Fibroblast of lung (primary cell): ENCODE measurements at regions not wholly inside any gene's neighbourhood (a gene's known extent, or its start where the extent isn't known, plus 50 kb on each side); places are given as distances from the start of the nearest gene placed in this dataset.
"Not testable (repeated sequence)": the region's sequence is repeated elsewhere in the genome, so short reads cannot be mapped to it uniquely, and the experiment has no call there.

Source experiments
- DNase-seq, 2 donors: peaks; one replicate each; pipeline versions ENCODE4 v3.0.0 to v3.0.0-alpha.2; 2010; ENCODE audit warnings: low read depth in 2 of 2
- H2AFZ ChIP-seq: 2 replicates; pipeline ENCODE4 v1.5.1; 2012; ENCODE audit warnings: low read length, control low read depth, inconsistent platforms
- H3K27ac ChIP-seq: 2 replicates; pipeline ENCODE4 v1.5.1; 2011; ENCODE audit warnings: low read length, control low read depth; ENCODE audit not compliant: insufficient read depth
- H3K27me3 ChIP-seq: 2 replicates; pipeline ENCODE4 v1.5.1; 2011; ENCODE audit warnings: mild to moderate bottlenecking, low read length; ENCODE audit not compliant: control insufficient read depth, insufficient read depth
- H3K36me3 ChIP-seq: 2 replicates; pipeline ENCODE4 v1.5.1; 2011; ENCODE audit warnings: low read length; ENCODE audit not compliant: control insufficient read depth, insufficient read depth
- H3K4me1 ChIP-seq: 2 replicates; pipeline ENCODE4 v1.5.1; 2011; ENCODE audit warnings: low read length; ENCODE audit not compliant: control insufficient read depth, insufficient read depth; ENCODE audit errors: extremely low read depth
- H3K4me2 ChIP-seq: 2 replicates; pipeline ENCODE4 v1.5.1; 2011; ENCODE audit warnings: low read length, control low read depth; ENCODE audit not compliant: insufficient read depth; ENCODE audit errors: extremely low read depth
- H3K4me3 ChIP-seq, 4 experiments: fragments of 200-600 bp in 1 of 4; sonication (generic) in 1 of 4; replicated peaks in 1 of 4; 2 replicates each; pipeline ENCODE4 v1.5.1; 2011 to 2016; ENCODE audit warnings: low read length in 4 of 4, low read depth in 3 of 4, mild to moderate bottlenecking in 3 of 4, control low read depth in 2 of 4, inconsistent platforms in 1 of 4, mixed read lengths in 1 of 4; ENCODE audit not compliant: insufficient read depth in 1 of 4; ENCODE audit errors: control extremely low read depth in 1 of 4
- H3K79me2 ChIP-seq: 2 replicates; pipeline ENCODE4 v1.5.1; 2012; ENCODE audit warnings: mild to moderate bottlenecking, low read length, inconsistent platforms; ENCODE audit not compliant: control insufficient read depth, insufficient read depth
- H3K9ac ChIP-seq: 2 replicates; pipeline ENCODE4 v1.5.1; 2011; ENCODE audit warnings: mild to moderate bottlenecking, low read length, control low read depth; ENCODE audit not compliant: insufficient read depth
- H3K9me3 ChIP-seq: 2 replicates; pipeline ENCODE4 v1.5.1; 2012; ENCODE audit warnings: low read depth, low read length; ENCODE audit not compliant: control insufficient read depth, insufficient read depth
- H4K20me1 ChIP-seq: 2 replicates; pipeline ENCODE4 v1.5.1; 2011; ENCODE audit warnings: low read length; ENCODE audit not compliant: control insufficient read depth, insufficient read depth; ENCODE audit errors: extremely low read depth
- CTCF ChIP-seq, 2 donors: IDR thresholded peaks in 1 of 2; conservative IDR thresholded peaks in 1 of 2; 1 replicate in 1 of 2; 2 replicates in 1 of 2; pipeline ENCODE4 v1.5.1; 2011 to 2012; ENCODE audit warnings: low read length in 2 of 2, control low read depth in 1 of 2, inconsistent platforms in 1 of 2, low read depth in 1 of 2, mild to moderate bottlenecking in 1 of 2
- EZH2 ChIP-seq: IDR thresholded peaks from 2 replicates; pipeline ENCODE4 v1.5.1; 2012; ENCODE audit warnings: low read length, control low read depth, mild to moderate bottlenecking; ENCODE audit errors: missing control alignments

GRCh38 chr6:167416676-167417430 is 92.0 kb downstream of the TTLL2 start:
- Histone ChIP-seq H3K27me3 (no peaks in the 10 kb centered on the region), H3K4me2 (no peak overlapping the region), H3K27ac (no peak overlapping the region), H3K4me3 (no peak overlapping the region), H3K36me3 (no peaks in the 10 kb centered on the region), H3K79me2 (no peaks in the 10 kb centered on the region), H4K20me1 (no peaks in the 10 kb centered on the region), H3K4me1 (no peaks in the 10 kb centered on the region), H2AFZ (no peak overlapping the region), H3K9ac (no peak overlapping the region), H3K9me3 (no peaks in the 10 kb centered on the region)
- no peak for DNase-seq
- no peak for TF ChIP-seq CTCF (conservative IDR thresholded peaks at IDR 0.05 in 1 of 2, IDR thresholded peaks at IDR 0.05 in 1 of 2; ENCODE audit: low read depth in 1 of 2, low read length in 2 of 2)
- no peak for TF ChIP-seq EZH2

GRCh38 chr6:167420177-167420576 is 95.3 kb downstream of the TTLL2 start:
- no peaks in the 10 kb centered on the region for H3K79me2 ChIP-seq
- H4K20me1 ChIP-seq, result no peaks in the 10 kb centered on the region
- DNase-seq, result no peak
- no peaks in the 10 kb centered on the region for H3K4me1 ChIP-seq
- H3K9ac ChIP-seq, result no peak overlapping the region
- no peaks in the 10 kb centered on the region for H3K27me3 ChIP-seq
- no peak overlapping the region for H3K4me3 ChIP-seq
- H3K27ac ChIP-seq, result no peak overlapping the region
- no peak for TF ChIP-seq CTCF (conservative IDR thresholded peaks at IDR 0.05 in 1 of 2, IDR thresholded peaks at IDR 0.05 in 1 of 2; ENCODE audit: low read depth in 1 of 2, low read length in 2 of 2)
- TF ChIP-seq EZH2, result no peak
- H2AFZ ChIP-seq, result no peak overlapping the region
- no peak overlapping the region for H3K4me2 ChIP-seq
- no peaks in the 10 kb centered on the region for H3K36me3 ChIP-seq
- H3K9me3 ChIP-seq, result no peaks in the 10 kb centered on the region

- no peaks in the 10 kb centered on the region for H3K9me3 ChIP-seq
- H3K4me1 ChIP-seq, result no peaks in the 10 kb centered on the region
- no peaks in the 10 kb centered on the region for H3K79me2 ChIP-seq
- H3K36me3 ChIP-seq, result no peaks in the 10 kb centered on the region
- no peak overlapping the region for H3K4me2 ChIP-seq
- no peaks in the 10 kb centered on the region for H4K20me1 ChIP-seq
- no peak overlapping the region for H3K4me3 ChIP-seq
- no peak for TF ChIP-seq EZH2
- TF ChIP-seq CTCF (conservative IDR thresholded peaks at IDR 0.05 in 1 of 2, IDR thresholded peaks at IDR 0.05 in 1 of 2; ENCODE audit: low read depth in 1 of 2, low read length in 2 of 2), result no peak
- H2AFZ ChIP-seq, result no peak overlapping the region
- no peaks in the 10 kb centered on the region for H3K27me3 ChIP-seq
- H3K27ac ChIP-seq, result no peak overlapping the region
- DNase-seq, result no peak
- no peak overlapping the region for H3K9ac ChIP-seq
Measured at GRCh38 chr6:167420858-167421766, 96.2 kb downstream of the TTLL2 start.

GRCh38 chr6:167421944-167422343 is 97.1 kb downstream of the TTLL2 start:
- H3K79me2 ChIP-seq, H4K20me1 ChIP-seq, H3K27me3 ChIP-seq, DNase-seq, H3K9ac ChIP-seq, H3K36me3 ChIP-seq, H3K27ac ChIP-seq, H3K9me3 ChIP-seq, H3K4me3 ChIP-seq, H3K4me2 ChIP-seq, H3K4me1 ChIP-seq, H2AFZ ChIP-seq: not testable (repeated sequence)
